Epithelial cell of esophagus (primary cell): ENCODE measurements at regions not wholly inside any gene's neighbourhood (a gene's known extent, or its start where the extent isn't known, plus 50 kb on each side); places are given as distances from the start of the nearest gene placed in this dataset.

ENCODE experiments used
- DNase-seq: peaks from one replicate; pipeline ENCODE4 v3.0.0; 2010; ENCODE audit warnings: low read depth
- H3K4me3 ChIP-seq: 2 replicates; pipeline ENCODE4 v1.5.1; 2011; ENCODE audit warnings: mild to moderate bottlenecking, low read length, control low read depth
- CTCF ChIP-seq: IDR thresholded peaks from 2 replicates; pipeline ENCODE4 v1.5.1; 2011; ENCODE audit warnings: low read depth, mild to moderate bottlenecking, low read length, control low read depth, inconsistent platforms; ENCODE audit not compliant: insufficient read depth; ENCODE audit errors: missing control alignments

- no peak for DNase-seq
- no peak overlapping the region for H3K4me3 ChIP-seq
- no peak for TF ChIP-seq CTCF
These were observed 117.2 kb downstream of the IPO8 start for GRCh38 chr12:30578426-30578825.

- DNase-seq = no peak
- H3K4me3 ChIP-seq = no peak overlapping the region
- no peak for TF ChIP-seq CTCF
These were observed 122.5 kb downstream of the IPO8 start for GRCh38 chr12:30573145-30573544.

- DNase-seq = no peak
- TF ChIP-seq CTCF = no peak
- H3K4me3 ChIP-seq = no peak overlapping the region
These were observed 125.3 kb downstream of the IPO8 start for GRCh38 chr12:30570211-30570890.

- H3K4me3 ChIP-seq = no peak overlapping the region
- DNase-seq = no peak
- TF ChIP-seq CTCF = no peak
These were observed 126.2 kb downstream of the IPO8 start for GRCh38 chr12:30569426-30569825.

GRCh38 chr12:30568453-30568852, 127.2 kb downstream of the IPO8 start:
- DNase-seq = no peak
- TF ChIP-seq CTCF = no peak
- H3K4me3 ChIP-seq = no peak overlapping the region

- DNase-seq = no peak
- H3K4me3 ChIP-seq = no peak overlapping the region
- TF ChIP-seq CTCF = no peak
These were observed 128.6 kb downstream of the IPO8 start for GRCh38 chr12:30567082-30567481.

- no peak overlapping the region for H3K4me3 ChIP-seq
- no peak for DNase-seq
- no peak for TF ChIP-seq CTCF
These were observed 131.3 kb downstream of the IPO8 start for GRCh38 chr12:30564394-30564793.
